Fibroblast of mammary gland (primary cell): ENCODE measurements at regions not wholly inside any gene's neighbourhood (a gene's known extent, or its start where the extent isn't known, plus 50 kb on each side); places are given as distances from the start of the nearest gene placed in this dataset.

ENCODE experiments used
- DNase-seq: peaks from one replicate; pipeline ENCODE4 v3.0.0-alpha.2; 2010; ENCODE audit warnings: low read depth
- H3K4me3 ChIP-seq: 2 replicates; pipeline ENCODE4 v1.5.1; 2011; ENCODE audit warnings: low read depth, mild to moderate bottlenecking, low read length, moderate library complexity; ENCODE audit not compliant: control insufficient read depth
- TF ChIP-seq, protein P1 (sequence below): conservative IDR thresholded peaks from 2 replicates; pipeline ENCODE4 v1.5.1; 2011; ENCODE audit warnings: low read depth, low read length, inconsistent platforms; ENCODE audit not compliant: control insufficient read depth, insufficient read depth

DNA sequence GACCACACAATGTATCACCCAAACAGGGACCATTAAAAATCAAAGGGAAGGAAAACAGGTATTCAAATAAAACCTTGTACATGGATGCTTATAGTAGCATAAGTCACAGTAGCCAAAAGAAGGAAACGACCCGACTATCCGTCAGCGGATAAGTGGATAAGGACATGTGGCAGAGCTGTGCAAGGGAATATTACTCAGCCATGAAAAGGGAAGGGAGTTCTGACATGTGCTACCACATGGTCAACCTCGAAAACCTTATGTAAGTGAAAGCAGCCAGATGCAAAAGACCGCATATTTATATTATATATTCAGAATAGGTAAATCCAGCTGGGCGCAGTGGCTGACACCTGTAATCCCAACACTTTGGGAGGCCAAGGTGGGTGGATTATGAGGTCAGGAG is 193.3 kb downstream of the NPHP4 start:
- H3K4me3 ChIP-seq: no peak overlapping the region
- TF ChIP-seq, protein P1, sequence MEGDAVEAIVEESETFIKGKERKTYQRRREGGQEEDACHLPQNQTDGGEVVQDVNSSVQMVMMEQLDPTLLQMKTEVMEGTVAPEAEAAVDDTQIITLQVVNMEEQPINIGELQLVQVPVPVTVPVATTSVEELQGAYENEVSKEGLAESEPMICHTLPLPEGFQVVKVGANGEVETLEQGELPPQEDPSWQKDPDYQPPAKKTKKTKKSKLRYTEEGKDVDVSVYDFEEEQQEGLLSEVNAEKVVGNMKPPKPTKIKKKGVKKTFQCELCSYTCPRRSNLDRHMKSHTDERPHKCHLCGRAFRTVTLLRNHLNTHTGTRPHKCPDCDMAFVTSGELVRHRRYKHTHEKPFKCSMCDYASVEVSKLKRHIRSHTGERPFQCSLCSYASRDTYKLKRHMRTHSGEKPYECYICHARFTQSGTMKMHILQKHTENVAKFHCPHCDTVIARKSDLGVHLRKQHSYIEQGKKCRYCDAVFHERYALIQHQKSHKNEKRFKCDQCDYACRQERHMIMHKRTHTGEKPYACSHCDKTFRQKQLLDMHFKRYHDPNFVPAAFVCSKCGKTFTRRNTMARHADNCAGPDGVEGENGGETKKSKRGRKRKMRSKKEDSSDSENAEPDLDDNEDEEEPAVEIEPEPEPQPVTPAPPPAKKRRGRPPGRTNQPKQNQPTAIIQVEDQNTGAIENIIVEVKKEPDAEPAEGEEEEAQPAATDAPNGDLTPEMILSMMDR: no peak
- no peak for DNase-seq

DNA sequence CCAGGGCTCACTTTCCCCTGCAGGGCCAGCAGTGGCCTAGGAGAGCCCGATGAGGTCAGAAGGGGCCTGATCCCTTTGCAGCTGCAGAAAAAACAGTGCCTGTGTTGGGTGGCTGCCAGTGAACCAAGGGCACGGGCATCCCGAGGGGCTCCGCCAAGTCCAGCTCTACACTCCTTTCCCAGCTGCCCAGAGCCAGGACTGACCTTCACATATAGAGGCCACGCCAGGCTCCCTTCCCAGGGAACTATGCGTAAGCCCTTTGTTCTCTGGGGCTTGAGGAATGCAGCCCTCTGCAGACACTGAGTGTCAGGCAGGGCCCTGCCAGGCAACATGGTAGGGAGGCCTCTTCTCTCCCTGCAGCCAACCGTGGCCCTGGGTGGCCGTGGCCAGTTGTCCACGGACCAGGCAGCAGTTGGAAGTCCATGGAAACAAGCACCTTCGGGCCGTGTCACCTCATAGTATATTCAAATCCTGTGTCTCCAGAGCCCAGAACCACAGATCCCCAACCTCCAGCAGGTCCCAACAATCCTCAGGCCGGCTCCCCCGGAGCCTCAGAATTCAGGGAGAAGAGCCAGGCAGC is 194.0 kb downstream of the NPHP4 start:
- TF ChIP-seq, protein P1: no peak
- no peak overlapping the region for H3K4me3 ChIP-seq
- no peak for DNase-seq

DNA sequence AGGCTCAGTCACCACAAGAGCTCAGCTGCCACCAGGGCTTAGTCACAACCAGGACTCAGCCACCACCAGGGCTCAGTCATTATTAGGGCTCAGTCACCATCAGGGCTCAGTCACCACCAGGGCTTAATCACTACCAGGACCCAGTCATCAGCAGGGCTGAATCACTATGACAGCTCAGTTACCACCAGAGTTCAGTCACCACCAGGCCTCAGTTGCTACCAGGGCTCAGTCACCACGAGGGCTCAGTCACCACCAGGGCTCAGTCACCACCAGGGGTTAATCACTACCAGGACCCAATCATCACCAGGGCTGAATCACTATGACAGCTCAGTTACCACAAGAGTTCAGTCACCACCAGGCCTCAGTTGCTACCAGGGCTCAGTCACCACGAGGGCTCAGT is 196.2 kb downstream of the NPHP4 start:
- H3K4me3 ChIP-seq: no peak overlapping the region
- TF ChIP-seq, protein P1: no peak
- no peak for DNase-seq

DNA sequence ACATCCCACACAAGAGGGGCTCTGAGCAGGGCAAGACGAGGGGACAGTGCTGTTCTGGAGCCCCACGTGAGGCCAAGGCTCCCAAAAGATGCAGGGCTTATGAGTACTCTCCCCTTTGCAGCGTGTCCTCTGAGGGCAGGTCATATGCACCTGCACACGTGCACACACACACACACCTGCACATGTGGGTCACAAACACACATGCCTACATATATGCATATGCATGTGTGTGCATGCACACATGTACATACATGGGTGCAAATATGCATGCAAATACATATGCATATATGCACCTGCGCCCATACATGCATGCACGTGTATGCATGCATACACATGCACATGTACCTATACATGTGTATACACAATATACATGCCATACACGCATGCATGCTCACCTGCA is 197.9 kb downstream of the NPHP4 start:
- no peak overlapping the region for H3K4me3 ChIP-seq
- TF ChIP-seq, protein P1: no peak
- no peak for DNase-seq

DNA sequence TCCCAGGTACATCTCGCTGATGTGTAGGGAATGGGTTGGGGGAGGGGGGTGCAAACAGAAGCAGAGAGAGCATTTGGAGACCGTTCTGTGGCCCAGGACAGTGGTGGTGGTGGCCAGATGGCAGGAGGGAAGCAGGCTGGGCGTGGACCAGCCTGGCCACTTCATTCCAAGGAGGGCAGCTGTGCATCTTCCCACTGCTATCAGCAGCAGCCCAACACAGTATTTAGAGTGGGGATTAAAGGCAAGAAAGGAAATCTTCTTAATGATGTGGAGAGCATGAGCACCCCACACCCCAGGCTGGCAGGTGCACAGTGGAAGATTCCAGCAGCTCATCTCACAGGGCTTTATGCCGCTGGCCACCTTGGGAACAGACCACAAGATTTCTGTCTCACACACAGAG is 198.7 kb downstream of the NPHP4 start:
- DNase-seq: no peak
- no peak overlapping the region for H3K4me3 ChIP-seq
- TF ChIP-seq, protein P1: no peak

DNA sequence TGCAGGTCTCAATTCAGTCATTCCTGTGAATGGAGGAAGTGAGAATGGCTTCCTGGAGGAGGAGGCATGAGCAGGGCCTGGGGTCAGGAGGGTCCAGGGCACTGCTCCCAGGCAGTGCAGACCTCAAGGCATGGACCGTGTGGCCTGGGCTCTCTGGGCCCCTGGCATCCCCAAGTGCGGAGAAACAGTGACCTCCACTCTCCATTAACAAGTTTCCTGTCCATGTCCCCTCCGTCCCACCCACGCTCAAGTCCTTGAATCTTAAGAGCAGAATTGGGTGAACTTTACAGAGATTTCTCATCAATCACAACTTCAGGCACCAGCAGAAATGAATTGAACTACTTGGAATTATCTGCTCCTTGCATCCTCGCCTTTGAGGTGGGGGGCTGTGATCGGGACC is 211.1 kb downstream of the NPHP4 start:
- H3K4me3 ChIP-seq: no peak overlapping the region
- TF ChIP-seq, protein P1: no peak
- DNase-seq: no peak

DNA sequence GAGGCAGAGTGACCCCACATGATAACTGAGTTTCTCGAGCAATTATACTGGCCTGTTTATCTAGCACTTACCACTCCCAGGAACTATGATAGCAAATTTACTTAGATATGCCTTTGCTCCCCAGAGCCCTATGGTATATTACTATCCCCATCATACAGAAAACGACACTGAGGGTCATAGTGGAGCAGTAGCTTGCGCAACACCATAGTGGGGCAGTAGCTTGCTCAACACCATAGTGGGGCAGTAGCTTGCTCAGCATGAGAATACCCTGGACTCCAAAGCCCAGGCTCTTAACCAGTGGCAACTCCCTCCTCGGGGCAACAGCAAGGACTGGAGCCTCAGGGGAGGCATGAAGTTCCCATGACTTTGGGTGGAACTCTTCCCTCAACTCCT is 211.9 kb downstream of the NPHP4 start:
- TF ChIP-seq, protein P1: no peak
- H3K4me3 ChIP-seq: no peak overlapping the region
- DNase-seq: no peak
